Rectal smooth muscle tissue (tissue), 1 donor: ENCODE measurements at regions not wholly inside any gene's neighbourhood (a gene's known extent, or its start where the extent isn't known, plus 50 kb on each side); places are given as distances from the start of the nearest gene placed in this dataset.

Source experiments
- H3K27ac ChIP-seq: one replicate; pipeline ENCODE4 v1.7.0; 2013; ENCODE audit warnings: low read depth, low read length, inconsistent platforms
- H3K27me3 ChIP-seq: one replicate; pipeline ENCODE4 v1.7.0; 2013; ENCODE audit warnings: low read length; ENCODE audit not compliant: control insufficient read depth, insufficient read depth
- H3K36me3 ChIP-seq: one replicate; pipeline ENCODE4 v1.7.0; 2013; ENCODE audit warnings: low read length; ENCODE audit not compliant: control insufficient read depth, insufficient read depth
- H3K4me1 ChIP-seq: one replicate; pipeline ENCODE4 v1.7.0; 2013; ENCODE audit warnings: low read length; ENCODE audit not compliant: control insufficient read depth, insufficient read depth
- H3K4me3 ChIP-seq: one replicate; pipeline ENCODE4 v1.7.0; 2013; ENCODE audit warnings: low read length
- H3K9ac ChIP-seq: one replicate; pipeline ENCODE4 v1.7.0; 2013; ENCODE audit warnings: low read length

GRCh38 chr4:18518098-18518497 is 496.5 kb upstream of the LCORL start:
- H3K36me3 ChIP-seq, result no peaks in the 10 kb centered on the region
- H3K27ac ChIP-seq, result no peak overlapping the region
- no peak overlapping the region for H3K4me3 ChIP-seq
- no peaks in the 10 kb centered on the region for H3K27me3 ChIP-seq
- no peak overlapping the region for H3K9ac ChIP-seq
- no peaks in the 10 kb centered on the region for H3K4me1 ChIP-seq

DNA sequence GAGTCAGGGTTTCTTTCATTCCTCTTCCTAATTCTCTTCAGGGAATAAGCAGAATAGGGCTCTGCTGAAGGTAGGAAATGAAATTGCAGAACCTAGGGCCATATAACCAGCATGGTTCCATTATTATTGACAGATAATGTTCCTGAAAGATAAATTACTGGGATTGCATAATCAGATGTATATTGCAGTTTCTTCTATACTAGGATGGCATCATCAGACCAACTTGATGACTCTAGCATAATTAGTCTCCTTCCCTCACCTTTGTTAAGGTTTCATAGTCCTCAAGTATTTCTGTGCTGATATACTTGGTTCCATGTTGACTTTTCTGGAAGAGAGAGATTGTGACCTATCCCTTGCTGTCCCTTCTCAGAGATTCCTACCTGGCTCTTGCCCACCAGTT is 492.3 kb upstream of the LCORL start:
- Histone ChIP-seq H3K4me1 (no peaks in the 10 kb centered on the region), H3K27me3 (no peaks in the 10 kb centered on the region), H3K36me3 (no peaks in the 10 kb centered on the region), H3K4me3 (no peak overlapping the region), H3K9ac (no peak overlapping the region), H3K27ac (no peak overlapping the region)

DNA sequence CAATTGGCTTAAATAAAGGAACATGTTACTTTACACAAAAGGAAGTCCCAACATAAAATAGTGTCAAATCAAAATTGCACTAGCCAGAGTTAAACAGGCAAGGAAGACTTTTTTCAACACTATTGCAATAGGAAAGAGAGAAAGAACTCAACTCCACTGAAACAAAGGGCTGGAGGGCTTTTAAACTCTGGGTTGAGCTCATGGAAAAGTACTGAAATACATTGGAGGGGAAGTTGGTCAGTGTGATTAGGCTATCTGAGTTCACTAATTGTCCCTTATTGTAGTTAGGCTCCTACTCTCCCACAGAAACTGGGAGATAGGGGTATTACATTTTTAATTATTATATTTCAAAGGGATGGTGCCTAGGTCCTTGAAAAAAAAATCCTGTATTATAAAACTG is 491.2 kb upstream of the LCORL start:
- H3K4me1 ChIP-seq, result no peaks in the 10 kb centered on the region
- no peaks in the 10 kb centered on the region for H3K36me3 ChIP-seq
- no peak overlapping the region for H3K27ac ChIP-seq
- H3K4me3 ChIP-seq, result no peak overlapping the region
- no peak overlapping the region for H3K9ac ChIP-seq
- no peaks in the 10 kb centered on the region for H3K27me3 ChIP-seq

DNA sequence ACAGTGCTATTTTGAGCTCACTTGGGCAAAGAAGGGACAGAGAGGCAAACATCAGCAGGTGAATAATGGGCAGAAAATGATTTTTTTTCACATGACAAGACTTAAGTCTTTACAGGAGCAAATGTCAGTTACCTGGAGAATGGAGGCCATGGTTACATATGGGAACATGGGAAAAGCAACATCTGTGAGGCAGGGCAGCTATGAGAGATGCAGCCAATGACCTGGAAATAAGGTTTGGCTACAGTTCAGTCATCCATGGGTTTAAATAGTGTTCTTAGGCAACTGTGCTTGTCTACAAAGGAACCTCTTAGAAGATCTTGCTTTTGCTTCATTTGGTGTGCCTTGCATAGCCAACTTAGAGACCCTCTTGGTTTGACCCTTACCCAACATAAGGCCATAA is 490.2 kb upstream of the LCORL start:
- H3K27me3 ChIP-seq, result no peaks in the 10 kb centered on the region
- H3K27ac ChIP-seq, result no peak overlapping the region
- no peak overlapping the region for H3K9ac ChIP-seq
- H3K4me1 ChIP-seq, result no peaks in the 10 kb centered on the region
- H3K36me3 ChIP-seq, result no peaks in the 10 kb centered on the region
- no peak overlapping the region for H3K4me3 ChIP-seq

GRCh38 chr4:18508786-18509185 is 487.2 kb upstream of the LCORL start:
- no peaks in the 10 kb centered on the region for H3K27me3 ChIP-seq

GRCh38 chr4:18480928-18481327 is 459.4 kb upstream of the LCORL start:
- Histone ChIP-seq H3K27me3 (no peaks in the 10 kb centered on the region), H3K27ac (no peak overlapping the region), H3K4me3 (no peak overlapping the region), H3K36me3 (no peaks in the 10 kb centered on the region), H3K9ac (no peak overlapping the region), H3K4me1 (no peaks in the 10 kb centered on the region)

More at GRCh38 chr4:18508786-18509185, 487.2 kb upstream of the LCORL start:
- H3K9ac ChIP-seq, result no peak overlapping the region
- H3K36me3 ChIP-seq, result no peaks in the 10 kb centered on the region
- no peak overlapping the region for H3K27ac ChIP-seq
- no peak overlapping the region for H3K4me3 ChIP-seq
- no peaks in the 10 kb centered on the region for H3K4me1 ChIP-seq

DNA sequence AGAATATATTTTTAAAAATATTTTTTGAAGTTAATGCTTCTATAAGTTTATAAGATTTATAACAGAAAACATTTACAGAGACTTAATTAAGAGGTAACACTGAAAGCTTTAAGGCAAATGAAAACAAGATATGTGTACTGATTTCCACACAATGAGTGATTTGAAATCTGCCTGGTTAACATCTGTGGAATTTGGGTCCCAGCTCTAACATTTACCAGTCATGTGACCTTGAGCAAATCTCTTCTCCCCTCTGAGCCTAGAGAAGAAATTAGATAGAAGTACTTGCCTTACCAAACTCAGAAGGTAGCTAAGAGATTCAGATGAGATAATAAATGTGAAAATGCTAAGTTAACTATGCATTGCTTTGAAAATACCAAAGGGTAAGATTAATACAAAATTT is 458.8 kb upstream of the LCORL start:
- H3K36me3 ChIP-seq, result no peaks in the 10 kb centered on the region
- H3K4me3 ChIP-seq, result no peak overlapping the region
- no peak overlapping the region for H3K27ac ChIP-seq
- H3K9ac ChIP-seq, result no peak overlapping the region
- H3K27me3 ChIP-seq, result no peaks in the 10 kb centered on the region
- no peaks in the 10 kb centered on the region for H3K4me1 ChIP-seq

GRCh38 chr4:18479825-18480224 is 458.3 kb upstream of the LCORL start:
- no peak overlapping the region for H3K9ac ChIP-seq
- no peaks in the 10 kb centered on the region for H3K27me3 ChIP-seq
- H3K36me3 ChIP-seq, result no peaks in the 10 kb centered on the region
- H3K4me1 ChIP-seq, result no peaks in the 10 kb centered on the region
- no peak overlapping the region for H3K4me3 ChIP-seq
- H3K27ac ChIP-seq, result no peak overlapping the region

DNA sequence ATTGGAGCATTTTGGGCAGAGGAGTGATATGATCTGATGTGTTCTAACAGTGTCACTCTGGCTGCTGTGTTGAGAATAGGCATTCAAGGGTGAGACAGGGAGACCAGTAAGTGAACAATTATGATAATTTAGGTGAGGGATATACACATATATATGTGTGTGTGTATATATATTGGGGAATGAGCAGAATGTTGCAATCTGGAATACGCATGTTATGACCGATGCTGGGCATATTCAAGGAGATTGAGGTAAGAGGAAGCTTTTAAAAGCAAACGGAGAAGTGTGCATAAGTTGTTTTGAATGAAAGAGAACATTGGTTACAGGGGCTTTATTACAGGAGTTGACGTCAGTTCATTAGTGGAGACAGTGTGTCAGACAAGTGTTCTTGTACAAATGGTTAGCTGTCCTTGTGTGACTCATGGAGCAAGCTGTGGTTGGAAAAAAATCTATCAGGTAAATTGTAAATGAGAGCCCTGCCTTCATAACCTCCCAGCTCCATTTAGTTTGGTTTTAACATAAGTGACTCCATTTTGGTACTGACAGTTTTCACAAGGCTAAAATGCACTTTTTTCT is 442.5 kb upstream of the LCORL start:
- no peak overlapping the region for H3K9ac ChIP-seq
- no peak overlapping the region for H3K4me3 ChIP-seq
- no peaks in the 10 kb centered on the region for H3K36me3 ChIP-seq
- no peak overlapping the region for H3K27ac ChIP-seq
- no peaks in the 10 kb centered on the region for H3K27me3 ChIP-seq
- no peaks in the 10 kb centered on the region for H3K4me1 ChIP-seq

DNA sequence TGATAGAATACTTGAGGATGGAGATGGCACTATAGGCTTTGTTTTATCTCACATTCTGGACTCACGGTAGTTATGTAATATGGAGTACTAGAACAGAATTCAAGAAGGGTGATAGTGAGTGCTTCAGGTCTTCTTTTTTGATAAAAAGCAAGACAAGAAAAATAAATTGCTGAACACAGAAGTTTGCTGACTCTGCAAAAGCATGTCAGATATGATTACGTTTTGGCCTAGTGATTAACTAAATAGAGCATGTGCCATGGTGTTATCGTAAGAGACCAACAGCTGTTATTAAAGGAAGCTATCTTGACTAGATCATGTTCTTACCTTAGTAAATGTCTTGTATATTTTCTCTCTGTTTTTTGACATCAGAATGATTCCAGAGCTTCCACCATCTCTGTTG is 436.9 kb upstream of the LCORL start:
- H3K36me3 ChIP-seq, result no peaks in the 10 kb centered on the region
- no peaks in the 10 kb centered on the region for H3K27me3 ChIP-seq
- H3K4me1 ChIP-seq, result no peaks in the 10 kb centered on the region
- H3K27ac ChIP-seq, result no peak overlapping the region
- H3K4me3 ChIP-seq, result no peak overlapping the region
- no peak overlapping the region for H3K9ac ChIP-seq

DNA sequence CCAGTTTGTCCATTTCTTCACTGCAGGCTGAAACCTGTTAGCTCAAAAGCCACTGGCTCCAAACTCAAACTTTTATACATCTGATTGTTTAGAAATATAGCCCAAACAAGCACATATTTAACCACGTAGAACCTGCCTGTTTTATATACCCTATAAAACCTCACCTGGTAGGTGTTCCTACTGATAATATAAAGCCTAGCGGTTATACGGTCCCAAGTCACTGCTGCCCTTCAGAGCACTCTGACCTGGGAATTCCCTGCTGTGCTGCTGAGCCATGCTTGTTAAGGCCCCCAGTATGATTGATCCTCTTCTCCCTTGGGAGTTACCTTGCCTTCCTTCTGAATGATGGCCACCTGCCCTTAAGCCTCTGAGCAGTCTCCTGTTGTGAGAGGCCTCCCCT is 432.8 kb upstream of the LCORL start:
- Histone ChIP-seq H3K36me3 (no peaks in the 10 kb centered on the region), H3K27ac (no peak overlapping the region), H3K4me3 (no peak overlapping the region), H3K27me3 (no peaks in the 10 kb centered on the region), H3K9ac (no peak overlapping the region), H3K4me1 (no peaks in the 10 kb centered on the region)

DNA sequence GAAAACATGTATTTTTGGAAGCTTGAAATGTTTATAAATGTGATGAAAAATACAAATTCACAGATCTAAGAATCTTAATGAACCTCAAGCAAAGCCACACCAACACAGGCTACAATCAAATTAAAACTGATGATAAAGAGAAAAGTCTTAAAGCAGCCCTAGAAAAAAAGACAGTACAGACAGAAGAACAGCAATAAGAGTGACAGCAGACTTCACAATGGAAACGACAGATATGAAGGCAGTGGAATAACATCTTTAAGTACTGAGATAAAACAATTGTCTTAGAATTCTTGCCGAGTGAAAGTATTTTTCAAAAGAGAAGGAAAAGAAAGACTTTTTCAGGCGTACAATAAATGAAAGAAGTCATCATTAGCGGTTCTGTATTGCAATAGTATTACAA is 423.6 kb upstream of the LCORL start:
- Histone ChIP-seq H3K4me1 (no peaks in the 10 kb centered on the region), H3K9ac (no peak overlapping the region), H3K27me3 (no peaks in the 10 kb centered on the region), H3K27ac (no peak overlapping the region), H3K36me3 (no peaks in the 10 kb centered on the region), H3K4me3 (no peak overlapping the region)

DNA sequence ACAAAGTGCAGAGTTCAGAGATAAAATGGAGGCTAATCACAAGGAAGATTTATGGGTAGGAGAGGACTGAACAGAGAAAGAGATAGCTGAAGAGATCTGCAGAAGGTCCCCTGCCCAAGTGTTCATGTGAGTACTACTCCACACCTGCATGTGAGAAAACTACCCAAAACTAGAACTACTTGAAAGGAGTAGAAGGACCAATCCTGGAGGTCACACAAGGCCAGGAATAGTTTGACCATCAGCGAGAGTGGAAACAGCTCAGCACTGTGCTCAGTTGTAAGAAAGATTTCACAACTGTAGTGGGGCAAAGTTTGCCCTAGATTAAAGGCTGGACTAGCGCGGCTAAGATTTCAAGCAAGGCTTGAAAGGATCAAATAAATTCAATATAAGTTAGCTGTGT is 422.7 kb upstream of the LCORL start:
- H3K9ac ChIP-seq, result no peak overlapping the region
- no peaks in the 10 kb centered on the region for H3K36me3 ChIP-seq
- no peaks in the 10 kb centered on the region for H3K4me1 ChIP-seq
- H3K4me3 ChIP-seq, result no peak overlapping the region
- no peaks in the 10 kb centered on the region for H3K27me3 ChIP-seq
- no peak overlapping the region for H3K27ac ChIP-seq
